GM13977 (cell line): ENCODE measurements at regions not wholly inside any gene's neighbourhood (a gene's known extent, or its start where the extent isn't known, plus 50 kb on each side); places are given as distances from the start of the nearest gene placed in this dataset.

Experiments
- DNase-seq: peaks from one replicate; pipeline ENCODE4 v3.0.0; 2012; ENCODE audit warnings: low spot score
- CTCF ChIP-seq: IDR thresholded peaks from 2 replicates; pipeline ENCODE4 v1.5.1; 2012; ENCODE audit warnings: mild to moderate bottlenecking, control low read depth; ENCODE audit not compliant: insufficient read depth; ENCODE audit errors: extremely low read depth, missing control alignments
- in situ Hi-C: fragments of 300-500 bp; cut with MboI; formaldehyde crosslinking; loops from one replicate; pipeline ENCODE4 v1.12.0; 2022; ENCODE audit warnings: low sequenced_read_pairs, low pct_unique_long_range_greater_than_20kb, mixed read lengths, inconsistent platforms; ENCODE audit not compliant: unreplicated experiment

DNA sequence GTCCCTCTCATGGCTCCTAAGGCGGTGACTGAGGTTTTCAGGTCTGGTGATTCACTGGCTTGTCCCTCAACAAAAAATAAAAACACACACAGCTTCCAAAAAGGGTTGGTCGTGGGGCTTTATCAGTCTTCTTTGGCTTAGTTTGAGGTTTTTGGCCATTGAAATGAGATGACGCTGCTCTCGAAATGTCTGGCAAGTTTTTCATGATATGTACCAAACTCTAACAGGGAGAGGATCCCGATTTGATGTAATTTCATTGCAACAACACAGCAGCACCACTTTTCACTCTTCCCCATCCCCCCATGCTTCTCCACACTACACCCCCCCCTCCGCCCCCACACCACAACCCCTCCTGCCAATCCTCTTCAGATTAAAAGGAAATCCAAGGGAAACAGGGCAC lies 187.1 kb upstream of the NFIA start:
- in situ Hi-C loops, result no loop called here
- no peak for TF ChIP-seq CTCF
- no peak for DNase-seq

GRCh38 chr1:60894741-60895140 lies 187.6 kb upstream of the NFIA start:
- no peak for DNase-seq
- in situ Hi-C loops, result no loop called here
- no peak for TF ChIP-seq CTCF

- no peak for DNase-seq
- in situ Hi-C loops, result no loop called here
- no peak for TF ChIP-seq CTCF
Observed at GRCh38 chr1:60894130-60894529, 188.2 kb upstream of the NFIA start.

DNA sequence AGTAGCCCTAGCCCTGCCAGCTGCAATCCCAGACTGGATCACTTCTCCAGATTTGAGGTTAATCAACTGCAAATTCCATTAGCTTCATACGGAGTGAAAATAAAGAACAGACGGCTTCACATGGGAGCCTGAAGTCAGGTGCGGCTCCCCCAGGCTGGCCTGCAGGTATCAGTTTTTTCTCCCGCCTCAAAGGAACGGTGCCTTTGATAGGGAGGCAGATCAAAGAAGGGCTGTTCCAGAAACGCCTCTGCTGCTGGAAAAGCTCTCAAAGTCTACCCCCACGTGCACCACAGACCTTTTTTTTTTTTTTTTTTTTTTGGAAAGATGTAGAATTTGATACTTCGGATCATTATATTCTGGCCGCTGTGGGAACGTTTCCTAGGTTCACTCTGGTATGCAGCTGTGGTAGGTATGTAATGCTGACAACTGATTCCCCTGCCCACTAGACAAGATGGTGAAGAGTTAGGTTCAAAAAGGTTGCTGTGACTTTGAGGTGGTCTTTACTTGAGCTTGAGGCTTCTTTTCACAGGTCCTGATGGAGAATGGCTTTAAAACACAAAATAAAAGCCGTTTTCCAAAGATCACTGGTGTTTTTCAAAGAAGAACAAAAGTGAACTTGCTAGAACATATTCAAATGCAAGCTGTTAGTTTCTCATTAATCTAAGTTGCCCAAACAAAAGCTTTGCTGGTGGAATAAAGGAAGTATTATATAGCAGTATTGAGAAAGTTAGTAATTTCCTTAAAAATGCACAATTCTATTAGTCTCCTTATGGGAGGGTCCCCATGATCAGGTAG lies 189.0 kb upstream of the NFIA start:
- no peak for TF ChIP-seq CTCF
- in situ Hi-C loops, result no loop called here
- no peak for DNase-seq

DNA sequence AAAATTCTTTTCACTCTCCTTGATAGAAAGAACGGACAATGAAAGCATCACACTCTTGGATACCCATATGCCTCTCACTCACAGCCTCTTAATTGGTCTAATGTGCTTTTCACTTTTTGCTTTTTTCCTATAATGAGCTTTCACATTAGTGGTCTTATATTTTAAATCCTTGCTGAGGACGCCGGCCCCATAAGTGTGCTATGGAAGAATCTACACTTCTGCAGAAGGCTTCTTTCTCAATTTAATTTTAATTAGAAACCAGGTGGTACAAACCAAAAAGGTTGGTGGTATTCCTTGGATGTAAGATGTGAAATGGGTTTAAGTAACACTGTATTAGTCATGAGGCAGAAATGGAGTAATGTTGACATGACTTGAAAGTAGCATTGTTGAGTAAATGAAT lies 190.6 kb upstream of the NFIA start:
- in situ Hi-C loops, result no loop called here
- no peak for DNase-seq
- TF ChIP-seq CTCF, result no peak

DNA sequence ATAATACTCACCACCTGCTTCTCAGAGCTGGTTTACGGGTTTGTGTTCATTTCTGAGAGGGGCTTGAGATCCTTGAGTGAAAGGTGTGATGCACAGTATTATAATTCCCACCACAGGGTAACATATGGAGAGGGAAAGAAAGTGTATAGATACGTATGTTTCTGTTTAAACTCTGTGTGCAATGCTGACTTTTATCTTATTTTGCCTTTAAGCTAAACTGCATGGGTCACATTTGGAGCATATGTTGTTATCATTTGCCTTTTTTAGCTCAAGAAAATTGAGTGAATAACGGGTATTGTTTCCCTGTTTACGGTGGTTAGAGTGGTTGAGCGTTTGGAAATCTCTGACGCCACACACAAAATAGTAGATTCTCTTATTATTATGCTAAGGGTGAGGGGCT lies 191.1 kb upstream of the NFIA start:
- TF ChIP-seq CTCF, result no peak
- no peak for DNase-seq
- in situ Hi-C loops, result no loop called here

- no peak for DNase-seq
- no peak for TF ChIP-seq CTCF
- in situ Hi-C loops, result no loop called here
Observed at GRCh38 chr1:60890664-60891063, 191.7 kb upstream of the NFIA start.
